ENCODE measurements at regions not wholly inside any gene's neighbourhood (a gene's known extent, or its start where the extent isn't known, plus 50 kb on each side); places are given as distances from the start of the nearest gene placed in this dataset.
"Not testable (repeated sequence)": the region's sequence is repeated elsewhere in the genome, so short reads cannot be mapped to it uniquely, and the experiment has no call there.

DNA sequence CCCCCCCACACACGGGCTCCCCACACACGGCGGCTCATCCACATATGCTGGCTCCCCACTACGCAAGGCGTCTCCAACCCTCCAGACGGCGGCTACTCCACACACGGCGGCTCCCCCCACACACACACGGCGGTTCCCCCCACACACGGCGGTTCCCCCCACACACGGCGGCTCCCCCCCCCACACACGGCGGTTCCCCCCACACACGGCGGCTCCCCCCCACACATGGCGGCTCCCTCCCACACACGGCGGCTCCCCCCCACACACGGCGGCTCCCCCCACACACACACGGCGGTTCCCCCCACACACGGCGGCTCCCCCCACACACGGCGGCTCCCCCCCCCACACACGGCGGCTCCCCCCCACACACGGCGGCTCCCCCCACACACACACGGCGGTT, 97.1 kb downstream of the TTLL2 start:
- H3K36me3 ChIP-seq (replicated peaks in 1 of 2; ENCODE audit: control insufficient read depth in 1 of 2, insufficient read depth in 2 of 2, low read length in 2 of 2); H3K9ac ChIP-seq (ENCODE audit: insufficient read depth, low read depth, low read length); CTCF ChIA-PET (ENCODE audit: low intra/inter-chr PET ratio, low total read pairs); DNase-seq (ENCODE audit: low spot score); H3K9me3 ChIP-seq (ENCODE audit: low read length); H3K4me3 ChIP-seq (replicated peaks in 1 of 3; ENCODE audit: insufficient read depth in 1 of 3, low read depth in 2 of 3, low read length in 3 of 3); in situ Hi-C loops (cut with HindIII; ENCODE audit: extremely low pct_ligation_motif_present, low pct_unique_long_range_greater_than_20kb); H3K27ac ChIP-seq (ENCODE audit: extremely low read length, insufficient read depth, low read length); H4K20me1 ChIP-seq (ENCODE audit: insufficient read depth, low read length); BruUV-seq (replicated peaks); H2AFZ ChIP-seq (ENCODE audit: low read length); H3K4me2 ChIP-seq (ENCODE audit: low read depth, low read length); ATAC-seq; H3K27me3 ChIP-seq (ENCODE audit: control insufficient read depth in 1 of 2, insufficient read depth in 2 of 2, low read length in 2 of 2); H3K79me2 ChIP-seq (ENCODE audit: insufficient read depth, low read length); FAIRE-seq: not testable (repeated sequence)
- intact Hi-C loops (cut with micrococcal nuclease; ENCODE audit: unreplicated experiment) = loop anchor here (2.0 kb wide), 1 partner anchor 23 kb away; no protein-coding TSS in a partner anchor
- WGBS (ENCODE audit: low lambda C conversion rate) = 79% methylated on average over 15 of the region's 36 CpGs
- peaks cover 53% of the 10 kb centered on the region for H3K4me1 ChIP-seq (ENCODE audit: insufficient read depth, low read length)
- POLR2A ChIA-PET = interaction anchor here (0.7 to 1.5 kb wide), 5 partner anchors 23 to 254 kb away, joined by 3 to 6 read pairs (median 5); no protein-coding TSS in a partner anchor
- TF ChIP-seq HNRNPK (IDR thresholded peaks at IDR 0.05; ENCODE audit: low read depth, low read length, poor library complexity, severe bottlenecking) = peak; percentile 92

DNA sequence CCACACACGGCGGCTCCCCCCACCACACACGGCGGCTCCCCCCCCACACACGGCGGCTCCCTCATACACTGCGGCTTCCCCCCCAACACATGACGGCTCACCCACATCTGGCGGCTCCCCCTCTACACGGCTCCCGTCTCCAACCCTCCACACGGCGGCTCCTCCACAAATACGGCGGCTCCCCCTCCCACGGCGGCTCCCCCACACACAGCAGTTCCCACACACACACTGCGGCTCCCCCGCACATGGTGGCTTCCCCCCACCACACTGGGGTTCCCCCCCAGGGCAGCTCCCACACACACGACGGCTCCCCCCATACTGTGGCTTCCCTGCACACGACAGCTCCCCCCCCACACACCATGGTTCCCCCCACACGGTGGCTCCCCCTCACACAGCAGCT, 98.0 kb downstream of the TTLL2 start:
- intact Hi-C loops (cut with micrococcal nuclease; ENCODE audit: unreplicated experiment) (no loop called here), in situ Hi-C loops (cut with HindIII; ENCODE audit: extremely low pct_ligation_motif_present, low pct_unique_long_range_greater_than_20kb) (no loop called here)
- ATAC-seq = no peak
- Histone ChIP-seq H3K36me3 (replicated peaks in 1 of 2; ENCODE audit: control insufficient read depth in 1 of 2, insufficient read depth in 2 of 2, low read length in 2 of 2) (no peaks in the 10 kb centered on the region; a peak in 2 of 5 replicates), H2AFZ (ENCODE audit: low read length) (no peak overlapping the region), H3K9ac (ENCODE audit: insufficient read depth, low read depth, low read length) (no peak overlapping the region), H3K4me2 (ENCODE audit: low read depth, low read length) (no peak overlapping the region), H3K4me3 (replicated peaks in 1 of 3; ENCODE audit: insufficient read depth in 1 of 3, low read depth in 2 of 3, low read length in 3 of 3) (no peak overlapping the region), H3K27me3 (ENCODE audit: control insufficient read depth in 1 of 2, insufficient read depth in 2 of 2, low read length in 2 of 2) (no peaks in the 10 kb centered on the region), H4K20me1 (ENCODE audit: insufficient read depth, low read length) (no peaks in the 10 kb centered on the region), H3K27ac (ENCODE audit: extremely low read length, insufficient read depth, low read length) (no peak overlapping the region), H3K4me1 (ENCODE audit: insufficient read depth, low read length) (peaks cover 53% of the 10 kb centered on the region), H3K79me2 (ENCODE audit: insufficient read depth, low read length) (peaks cover 2% of the 10 kb centered on the region), H3K9me3 (ENCODE audit: low read length) (no peaks in the 10 kb centered on the region)
- CTCF ChIA-PET (ENCODE audit: low intra/inter-chr PET ratio, low total read pairs) = no interaction called here
- WGBS (ENCODE audit: low lambda C conversion rate) = 96% methylated on average over 23 of the region's 23 CpGs
- no peak for DNase-seq (ENCODE audit: low spot score)
- no TSS peak for BruUV-seq (replicated peaks)
- POLR2A ChIA-PET = interaction anchor here (1.6 to 2.2 kb wide), 2 partner anchors 10 to 25 kb away, joined by 8 to 13 read pairs; no protein-coding TSS in a partner anchor
- no peak for FAIRE-seq
- TF ChIP-seq, protein P1, sequence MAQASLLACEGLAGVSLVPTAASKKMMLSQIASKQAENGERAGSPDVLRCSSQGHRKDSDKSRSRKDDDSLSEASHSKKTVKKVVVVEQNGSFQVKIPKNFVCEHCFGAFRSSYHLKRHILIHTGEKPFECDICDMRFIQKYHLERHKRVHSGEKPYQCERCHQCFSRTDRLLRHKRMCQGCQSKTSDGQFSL (CRISPR knock-in tag; IDR thresholded peaks at IDR 0.05) = peak; percentile 53; the same call in 1 of the 2 replicates
- TF ChIP-seq ZNF264 (CRISPR knock-in tag; IDR thresholded peaks at IDR 0.05) (no peak), CBFB (CRISPR knock-in tag; IDR thresholded peaks at IDR 0.05) (no peak), ZNF160 (CRISPR knock-in tag; IDR thresholded peaks at IDR 0.05) (no peak), ZBTB38 (CRISPR knock-in tag; IDR thresholded peaks at IDR 0.05) (peak; percentile 54; the same call in 1 of the 2 replicates)
- TF ChIP-seq, protein P2, sequence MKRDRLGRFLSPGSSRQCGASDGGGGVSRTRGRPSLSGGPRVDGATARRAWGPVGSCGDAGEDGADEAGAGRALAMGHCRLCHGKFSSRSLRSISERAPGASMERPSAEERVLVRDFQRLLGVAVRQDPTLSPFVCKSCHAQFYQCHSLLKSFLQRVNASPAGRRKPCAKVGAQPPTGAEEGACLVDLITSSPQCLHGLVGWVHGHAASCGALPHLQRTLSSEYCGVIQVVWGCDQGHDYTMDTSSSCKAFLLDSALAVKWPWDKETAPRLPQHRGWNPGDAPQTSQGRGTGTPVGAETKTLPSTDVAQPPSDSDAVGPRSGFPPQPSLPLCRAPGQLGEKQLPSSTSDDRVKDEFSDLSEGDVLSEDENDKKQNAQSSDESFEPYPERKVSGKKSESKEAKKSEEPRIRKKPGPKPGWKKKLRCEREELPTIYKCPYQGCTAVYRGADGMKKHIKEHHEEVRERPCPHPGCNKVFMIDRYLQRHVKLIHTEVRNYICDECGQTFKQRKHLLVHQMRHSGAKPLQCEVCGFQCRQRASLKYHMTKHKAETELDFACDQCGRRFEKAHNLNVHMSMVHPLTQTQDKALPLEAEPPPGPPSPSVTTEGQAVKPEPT (CRISPR knock-in tag; IDR thresholded peaks at IDR 0.05; ENCODE audit: low read depth) = no peak
- TF ChIP-seq, protein P3, sequence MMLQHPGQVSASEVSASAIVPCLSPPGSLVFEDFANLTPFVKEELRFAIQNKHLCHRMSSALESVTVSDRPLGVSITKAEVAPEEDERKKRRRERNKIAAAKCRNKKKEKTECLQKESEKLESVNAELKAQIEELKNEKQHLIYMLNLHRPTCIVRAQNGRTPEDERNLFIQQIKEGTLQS (CRISPR knock-in tag; IDR thresholded peaks at IDR 0.05) = no peak
- TF ChIP-seq, protein P4, sequence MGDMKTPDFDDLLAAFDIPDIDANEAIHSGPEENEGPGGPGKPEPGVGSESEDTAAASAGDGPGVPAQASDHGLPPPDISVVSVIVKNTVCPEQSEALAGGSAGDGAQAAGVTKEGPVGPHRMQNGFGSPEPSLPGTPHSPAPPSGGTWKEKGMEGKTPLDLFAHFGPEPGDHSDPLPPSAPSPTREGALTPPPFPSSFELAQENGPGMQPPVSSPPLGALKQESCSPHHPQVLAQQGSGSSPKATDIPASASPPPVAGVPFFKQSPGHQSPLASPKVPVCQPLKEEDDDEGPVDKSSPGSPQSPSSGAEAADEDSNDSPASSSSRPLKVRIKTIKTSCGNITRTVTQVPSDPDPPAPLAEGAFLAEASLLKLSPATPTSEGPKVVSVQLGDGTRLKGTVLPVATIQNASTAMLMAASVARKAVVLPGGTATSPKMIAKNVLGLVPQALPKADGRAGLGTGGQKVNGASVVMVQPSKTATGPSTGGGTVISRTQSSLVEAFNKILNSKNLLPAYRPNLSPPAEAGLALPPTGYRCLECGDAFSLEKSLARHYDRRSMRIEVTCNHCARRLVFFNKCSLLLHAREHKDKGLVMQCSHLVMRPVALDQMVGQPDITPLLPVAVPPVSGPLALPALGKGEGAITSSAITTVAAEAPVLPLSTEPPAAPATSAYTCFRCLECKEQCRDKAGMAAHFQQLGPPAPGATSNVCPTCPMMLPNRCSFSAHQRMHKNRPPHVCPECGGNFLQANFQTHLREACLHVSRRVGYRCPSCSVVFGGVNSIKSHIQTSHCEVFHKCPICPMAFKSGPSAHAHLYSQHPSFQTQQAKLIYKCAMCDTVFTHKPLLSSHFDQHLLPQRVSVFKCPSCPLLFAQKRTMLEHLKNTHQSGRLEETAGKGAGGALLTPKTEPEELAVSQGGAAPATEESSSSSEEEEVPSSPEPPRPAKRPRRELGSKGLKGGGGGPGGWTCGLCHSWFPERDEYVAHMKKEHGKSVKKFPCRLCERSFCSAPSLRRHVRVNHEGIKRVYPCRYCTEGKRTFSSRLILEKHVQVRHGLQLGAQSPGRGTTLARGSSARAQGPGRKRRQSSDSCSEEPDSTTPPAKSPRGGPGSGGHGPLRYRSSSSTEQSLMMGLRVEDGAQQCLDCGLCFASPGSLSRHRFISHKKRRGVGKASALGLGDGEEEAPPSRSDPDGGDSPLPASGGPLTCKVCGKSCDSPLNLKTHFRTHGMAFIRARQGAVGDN (CRISPR knock-in tag; IDR thresholded peaks at IDR 0.05) = peak; percentile 44
